SKM-1 (cell line): ENCODE measurements at regions not wholly inside any gene's neighbourhood (a gene's known extent, or its start where the extent isn't known, plus 50 kb on each side); places are given as distances from the start of the nearest gene placed in this dataset.

Source experiments
- DNase-seq: peaks from one replicate; lab custom pipeline; 2025; ENCODE audit not compliant: unreplicated experiment; lab: John Stamatoyannopoulos, UW

DNA sequence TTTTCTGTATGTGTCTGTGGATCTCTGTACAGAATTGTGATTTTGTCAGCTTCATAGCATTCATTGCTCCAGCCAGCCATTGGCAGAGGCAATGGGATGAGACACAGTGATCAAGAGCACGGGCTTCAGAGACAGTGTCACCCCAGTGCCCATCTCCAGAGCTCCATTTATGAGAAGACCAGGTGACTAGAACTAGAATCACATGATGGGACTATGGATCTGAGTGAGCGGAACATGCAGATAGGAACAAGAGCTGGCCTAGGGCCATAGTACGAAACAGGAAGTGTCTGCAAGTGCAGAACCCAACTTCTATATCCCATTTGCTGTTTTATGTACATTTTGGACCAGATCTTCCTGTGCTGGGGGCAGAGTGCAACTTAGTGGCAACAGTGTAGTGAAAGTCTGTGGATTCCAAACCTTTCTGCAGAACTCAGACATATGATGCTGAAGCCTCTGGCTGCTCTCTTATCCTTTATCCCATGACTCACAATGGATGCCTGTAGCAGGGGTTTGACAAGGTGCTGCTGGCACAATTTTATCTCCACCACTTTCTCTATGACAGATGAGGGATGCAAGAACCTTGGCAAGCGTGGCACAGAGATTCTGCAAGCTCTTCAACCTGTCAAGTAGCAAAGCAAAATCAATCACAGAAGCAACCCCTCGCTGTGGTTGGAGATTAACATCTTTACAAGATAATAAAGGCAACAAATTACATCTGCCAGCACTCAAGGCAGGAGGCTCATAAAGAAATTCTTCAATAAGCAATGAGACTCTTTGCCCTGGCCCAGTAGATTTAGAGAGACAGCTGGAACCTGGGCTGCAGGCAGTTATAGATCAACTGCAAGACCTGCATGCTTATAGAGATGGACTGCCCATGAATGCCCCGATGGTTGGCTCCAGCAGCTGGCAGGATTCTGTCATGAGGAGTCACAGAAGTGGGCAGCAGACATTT, 681.3 kb downstream of the TNS3 start:
- DNase-seq: no peak

DNA sequence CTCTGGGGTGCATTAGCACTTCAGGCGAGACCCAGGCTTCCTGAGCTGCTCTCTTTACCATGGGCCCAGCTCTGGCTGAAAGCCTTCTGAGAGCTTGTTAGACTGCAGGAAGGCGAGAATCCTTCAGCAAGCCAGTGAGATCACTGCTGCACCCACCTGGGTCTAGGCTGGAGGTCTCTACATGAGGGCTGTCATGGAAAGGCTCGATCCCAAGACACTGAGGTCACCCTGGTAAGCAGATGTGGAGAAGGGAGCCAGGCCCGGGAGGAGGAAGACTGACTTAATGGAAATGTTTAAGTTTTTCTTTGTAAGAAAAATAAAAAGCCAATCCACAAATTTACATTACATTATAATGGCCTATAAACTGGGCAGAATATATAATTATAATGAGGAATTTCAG, 684.5 kb downstream of the TNS3 start:
- no peak for DNase-seq

- no peak for DNase-seq
These were observed 695.1 kb downstream of the TNS3 start for GRCh38 chr7:46886669-46887374.

- DNase-seq: no peak
These were observed 696.7 kb downstream of the TNS3 start for GRCh38 chr7:46885167-46885566.

GRCh38 chr7:46881507-46882127, 700.3 kb downstream of the TNS3 start:
- no peak for DNase-seq

DNA sequence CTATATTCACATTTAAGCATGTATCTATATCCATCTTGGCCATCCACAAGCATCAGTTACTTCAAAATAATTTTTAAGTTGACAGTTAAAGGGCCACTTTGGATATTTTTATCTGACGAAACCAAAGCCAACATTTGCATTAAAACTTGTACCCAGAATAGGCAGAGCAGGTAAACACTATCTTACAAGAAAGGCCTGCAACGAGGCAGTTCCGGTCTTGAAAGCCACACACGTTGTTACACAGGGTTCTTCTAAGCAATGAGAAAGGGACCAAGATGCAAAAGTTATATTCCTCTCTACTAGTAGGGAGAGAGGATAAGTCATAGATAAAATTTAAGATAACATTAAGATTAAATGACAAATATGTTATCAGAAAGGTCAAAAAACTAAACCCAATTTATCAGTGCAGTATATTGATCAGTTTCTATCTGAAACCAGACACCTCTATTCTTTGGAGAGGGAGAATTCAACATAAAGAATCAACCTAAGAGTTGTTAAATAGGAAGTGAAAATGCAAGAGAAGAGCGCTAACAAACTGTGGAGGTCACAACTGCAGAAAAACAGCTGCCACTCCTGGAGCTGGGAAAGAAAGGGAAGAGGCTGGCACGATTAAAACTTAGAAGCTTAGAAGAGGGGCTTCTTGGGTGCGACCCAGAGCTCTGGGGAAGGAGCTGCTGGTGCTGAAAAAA, 701.3 kb downstream of the TNS3 start:
- no peak for DNase-seq

GRCh38 chr7:46879783-46880182, 702.1 kb downstream of the TNS3 start:
- no peak for DNase-seq

GRCh38 chr7:46871516-46871915, 710.4 kb downstream of the TNS3 start:
- DNase-seq: no peak

GRCh38 chr7:46864716-46865115, 717.2 kb downstream of the TNS3 start:
- DNase-seq: no peak

- no peak for DNase-seq
These were observed 721.9 kb downstream of the TNS3 start for GRCh38 chr7:46859963-46860475.

DNA sequence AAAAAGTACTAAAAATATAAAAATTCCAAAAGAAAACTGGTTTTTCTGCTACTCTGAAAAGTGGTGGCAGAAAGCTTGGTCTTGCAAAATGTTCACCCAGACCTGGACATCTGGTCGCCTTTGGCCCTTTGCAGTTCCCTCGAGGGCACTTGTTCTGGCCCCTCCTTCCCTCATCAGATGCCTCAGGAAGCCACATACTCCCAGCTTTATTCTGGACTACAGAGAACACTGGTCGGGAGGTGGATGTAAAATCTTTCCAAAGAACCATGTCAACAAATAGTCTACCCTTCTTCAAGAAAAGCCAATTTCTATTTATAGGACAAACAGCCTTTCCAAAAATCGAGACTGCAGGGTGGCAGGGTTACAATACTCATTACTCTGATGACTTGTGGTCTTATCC, 726.1 kb downstream of the TNS3 start:
- no peak for DNase-seq

DNA sequence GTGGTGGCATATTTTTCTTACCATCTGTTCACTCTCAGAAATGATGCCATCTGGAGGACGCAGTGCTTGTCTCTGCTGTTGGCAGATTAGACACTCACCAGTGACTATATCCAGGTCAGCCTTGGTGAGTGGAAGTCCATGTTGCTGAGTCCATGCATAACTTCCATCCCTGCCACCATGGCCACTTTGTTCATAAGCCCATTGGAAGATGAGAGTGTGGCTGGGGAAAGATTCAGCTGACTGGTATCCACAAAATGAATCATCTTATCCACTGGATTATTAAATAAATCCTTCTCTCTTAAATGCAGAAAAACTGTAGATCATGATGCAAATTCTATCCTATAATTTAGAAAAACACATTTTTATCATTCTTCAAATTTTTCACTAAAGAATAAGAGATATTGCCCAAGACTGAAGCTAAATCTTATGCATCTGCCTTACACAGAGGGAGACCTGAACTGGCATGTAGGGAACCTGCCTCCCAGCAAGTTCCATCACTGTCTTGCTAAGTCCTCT, 726.9 kb downstream of the TNS3 start:
- DNase-seq: no peak

DNA sequence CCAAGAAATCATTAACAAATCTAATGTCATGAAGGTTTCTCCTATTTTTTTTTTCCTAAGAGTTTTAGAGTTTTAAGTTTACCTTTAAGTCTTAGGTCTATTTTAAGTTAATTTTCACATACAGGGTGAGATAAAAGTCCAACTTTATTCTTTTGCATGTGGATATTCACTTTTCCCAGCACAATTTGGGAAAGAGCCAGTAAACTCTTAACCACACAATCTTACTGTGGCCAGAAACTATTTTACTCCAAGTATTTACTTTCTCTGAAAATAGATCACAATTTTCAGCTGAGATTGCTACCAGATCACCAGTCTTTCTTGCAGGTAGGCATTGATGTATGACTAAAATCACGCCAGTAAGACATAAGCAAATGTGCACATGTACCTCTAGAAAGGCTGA, 728.5 kb downstream of the TNS3 start:
- no peak for DNase-seq

DNA sequence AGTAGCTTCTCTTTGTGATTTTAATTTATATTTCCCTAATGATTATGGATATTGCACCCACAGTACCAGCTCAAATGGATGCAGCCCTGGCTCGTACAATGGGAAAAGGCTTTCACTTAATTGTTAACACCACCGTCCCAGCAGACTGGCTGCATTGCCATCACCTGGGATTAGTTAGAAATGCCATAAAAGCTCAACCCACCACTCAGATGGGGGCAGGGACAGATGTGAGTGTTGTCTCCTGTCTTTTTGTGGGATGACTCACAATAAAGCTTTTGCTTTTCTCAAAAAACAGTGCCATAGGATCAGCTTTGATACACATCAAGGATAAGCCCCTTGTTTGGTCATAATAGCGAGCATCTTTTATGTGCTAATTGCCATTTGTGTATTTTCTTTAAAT, 729.1 kb downstream of the TNS3 start:
- DNase-seq: no peak

DNA sequence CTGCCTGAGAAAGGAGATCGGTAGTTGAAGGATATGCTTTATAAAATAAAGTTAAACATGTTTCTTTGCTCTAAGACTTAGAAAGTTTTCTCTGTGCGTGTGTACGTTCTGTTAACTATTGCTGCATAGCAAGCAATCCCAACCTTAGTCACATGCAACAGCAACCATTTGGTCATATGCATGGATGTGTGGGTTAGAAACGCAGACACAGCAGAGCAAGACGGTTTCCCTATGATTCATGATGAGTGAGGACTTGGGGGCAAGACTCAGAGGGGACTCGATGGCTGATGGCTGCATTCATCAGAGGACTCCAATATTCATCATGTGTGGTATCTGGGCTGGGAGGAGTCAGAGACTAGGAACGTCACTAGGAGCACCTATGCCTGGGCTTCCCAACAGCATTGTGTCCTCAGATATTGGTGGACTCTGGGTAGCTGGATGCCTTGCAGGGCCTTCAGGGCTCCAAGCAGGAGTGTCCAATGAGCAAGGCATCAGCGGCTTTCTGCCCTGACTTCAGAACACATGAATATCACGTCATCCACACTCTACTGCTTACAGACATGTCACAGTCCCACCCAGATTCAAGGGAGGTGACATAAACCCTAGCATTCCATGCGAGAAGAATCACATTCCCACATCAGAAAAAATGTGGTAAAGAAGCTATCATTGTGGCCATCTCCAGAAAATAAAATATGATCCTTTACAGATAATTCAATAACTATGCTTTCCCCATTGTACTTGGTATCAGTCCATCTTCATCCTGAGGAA, 731.2 kb downstream of the TNS3 start:
- DNase-seq: no peak

- DNase-seq: no peak
These were observed 733.0 kb downstream of the TNS3 start for GRCh38 chr7:46848944-46849343.

- DNase-seq: no peak
These were observed 733.6 kb downstream of the TNS3 start for GRCh38 chr7:46848311-46848710.

- no peak for DNase-seq
These were observed 734.8 kb downstream of the TNS3 start for GRCh38 chr7:46847126-46847525.

DNA sequence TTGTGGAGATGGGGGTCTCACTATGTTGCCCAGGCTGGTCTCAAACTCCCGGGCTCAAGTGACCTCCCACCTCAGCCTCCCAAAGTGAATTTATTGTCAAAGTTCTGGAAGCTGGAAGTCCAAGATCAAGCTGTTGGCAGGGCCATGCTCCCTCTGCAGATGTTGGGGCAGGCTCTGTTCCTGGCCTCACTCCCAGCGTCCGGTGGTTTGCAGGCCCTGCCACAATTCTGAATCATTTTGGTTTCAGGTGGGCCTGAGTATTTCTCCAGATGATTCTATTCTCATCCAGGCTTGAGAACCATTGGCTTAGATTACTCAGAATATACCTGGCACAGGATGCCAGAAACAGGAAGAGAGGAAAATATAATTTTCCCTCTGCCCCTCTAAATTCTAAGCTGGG, 737.4 kb downstream of the TNS3 start:
- DNase-seq: no peak

GRCh38 chr7:46841248-46841647, 740.7 kb downstream of the TNS3 start:
- DNase-seq: no peak
